ENCODE measurements at regions not wholly inside any gene's neighbourhood (a gene's known extent, or its start where the extent isn't known, plus 50 kb on each side); places are given as distances from the start of the nearest gene placed in this dataset.
"Not testable (repeated sequence)": the region's sequence is repeated elsewhere in the genome, so short reads cannot be mapped to it uniquely, and the experiment has no call there.

- H3K4me3 ChIP-seq (ENCODE audit: low read depth, low read length): no peak overlapping the region
Observed at GRCh38 chr6:14882394-14883026, 363.4 kb upstream of the JARID2 start.

- H3K4me3 ChIP-seq (ENCODE audit: low read depth, low read length): no peak overlapping the region
Observed at GRCh38 chr6:14883921-14884320, 361.9 kb upstream of the JARID2 start.

GRCh38 chr6:14885498-14885897 is 360.4 kb upstream of the JARID2 start:
- no peak overlapping the region for H3K4me3 ChIP-seq (ENCODE audit: low read depth, low read length)

- no peak overlapping the region for H3K4me3 ChIP-seq (ENCODE audit: low read depth, low read length)
Observed at GRCh38 chr6:14887181-14887580, 358.7 kb upstream of the JARID2 start.

- H3K4me3 ChIP-seq (ENCODE audit: low read depth, low read length): no peak overlapping the region
Observed at GRCh38 chr6:14887986-14888574, 357.8 kb upstream of the JARID2 start.

GRCh38 chr6:14888575-14889000 is 357.3 kb upstream of the JARID2 start:
- H3K4me3 ChIP-seq (ENCODE audit: low read depth, low read length): no peak overlapping the region

GRCh38 chr6:14889188-14889587 is 356.7 kb upstream of the JARID2 start:
- no peak overlapping the region for H3K4me3 ChIP-seq (ENCODE audit: low read depth, low read length)

- H3K4me3 ChIP-seq (ENCODE audit: low read depth, low read length): no peak overlapping the region
Observed at GRCh38 chr6:14889611-14890593, 356.0 kb upstream of the JARID2 start.

GRCh38 chr6:14891820-14892375 is 354.0 kb upstream of the JARID2 start:
- H3K4me3 ChIP-seq (ENCODE audit: low read depth, low read length): not testable (repeated sequence)

- H3K4me3 ChIP-seq (ENCODE audit: low read depth, low read length): no peak overlapping the region
Observed at GRCh38 chr6:14894105-14894504, 351.8 kb upstream of the JARID2 start.

GRCh38 chr6:14896475-14896874 is 349.4 kb upstream of the JARID2 start:
- H3K4me3 ChIP-seq (ENCODE audit: low read depth, low read length): no peak overlapping the region

GRCh38 chr6:14897831-14898230 is 348.0 kb upstream of the JARID2 start:
- no peak overlapping the region for H3K4me3 ChIP-seq (ENCODE audit: low read depth, low read length)

GRCh38 chr6:14899441-14899840 is 346.4 kb upstream of the JARID2 start:
- H3K4me3 ChIP-seq (ENCODE audit: low read depth, low read length): not testable (repeated sequence)

GRCh38 chr6:14900919-14901318 is 344.9 kb upstream of the JARID2 start:
- no peak overlapping the region for H3K4me3 ChIP-seq (ENCODE audit: low read depth, low read length)

- no peak overlapping the region for H3K4me3 ChIP-seq (ENCODE audit: low read depth, low read length)
Observed at GRCh38 chr6:14903176-14904038, 342.5 kb upstream of the JARID2 start.

- H3K4me3 ChIP-seq (ENCODE audit: low read depth, low read length): no peak overlapping the region
Observed at GRCh38 chr6:14905201-14905600, 340.7 kb upstream of the JARID2 start.

- no peak overlapping the region for H3K4me3 ChIP-seq (ENCODE audit: low read depth, low read length)
Observed at GRCh38 chr6:14906621-14907020, 339.2 kb upstream of the JARID2 start.

GRCh38 chr6:14910692-14911547 is 334.9 kb upstream of the JARID2 start:
- H3K4me3 ChIP-seq (ENCODE audit: low read depth, low read length): no peak overlapping the region

- no peak overlapping the region for H3K4me3 ChIP-seq (ENCODE audit: low read depth, low read length)
Observed at GRCh38 chr6:14912226-14912625, 333.6 kb upstream of the JARID2 start.

- no peak overlapping the region for H3K4me3 ChIP-seq (ENCODE audit: low read depth, low read length)
Observed at GRCh38 chr6:14912706-14913105, 333.2 kb upstream of the JARID2 start.

Data from iPS-11a (cell line).